ENCODE measurements at regions not wholly inside any gene's neighbourhood (a gene's known extent, or its start where the extent isn't known, plus 50 kb on each side); places are given as distances from the start of the nearest gene placed in this dataset.
"Not testable (repeated sequence)": the region's sequence is repeated elsewhere in the genome, so short reads cannot be mapped to it uniquely, and the experiment has no call there.

DNA sequence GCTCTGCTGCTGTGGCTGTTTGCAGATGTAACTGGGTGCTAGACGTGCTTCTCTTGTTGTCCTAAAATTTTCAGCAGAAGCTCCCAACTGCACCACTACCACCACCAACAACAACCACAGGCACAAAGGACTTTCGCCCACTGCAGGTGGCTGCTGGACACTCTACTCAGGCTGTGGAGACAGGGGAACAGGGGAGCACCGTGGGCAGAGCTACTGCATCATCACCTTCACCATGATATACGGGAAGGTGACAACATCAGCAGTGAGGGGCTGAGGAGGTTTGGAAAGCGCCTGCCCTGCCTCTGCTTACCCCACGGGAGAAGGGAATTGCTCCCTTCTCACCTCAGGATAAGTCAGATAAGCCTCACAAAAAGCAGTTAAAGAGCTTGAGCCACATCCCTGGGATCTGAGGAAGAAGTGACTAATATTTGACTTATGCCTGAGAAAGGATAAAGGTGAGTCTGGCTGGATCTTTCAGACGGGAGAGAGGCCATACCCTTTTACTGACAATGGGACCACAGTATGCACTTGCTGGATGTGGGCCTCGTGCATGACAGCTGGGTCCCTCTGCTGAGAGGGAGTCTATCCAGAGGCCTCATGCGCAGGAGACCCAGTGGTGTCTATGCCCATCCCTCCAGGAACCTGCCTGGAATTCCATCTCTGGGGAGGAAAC is 217.6 kb downstream of the KLF6 start:
- H3K4me3 ChIP-seq (ENCODE audit: low read depth, low read length) = no peak overlapping the region
- TF ChIP-seq, protein P1, sequence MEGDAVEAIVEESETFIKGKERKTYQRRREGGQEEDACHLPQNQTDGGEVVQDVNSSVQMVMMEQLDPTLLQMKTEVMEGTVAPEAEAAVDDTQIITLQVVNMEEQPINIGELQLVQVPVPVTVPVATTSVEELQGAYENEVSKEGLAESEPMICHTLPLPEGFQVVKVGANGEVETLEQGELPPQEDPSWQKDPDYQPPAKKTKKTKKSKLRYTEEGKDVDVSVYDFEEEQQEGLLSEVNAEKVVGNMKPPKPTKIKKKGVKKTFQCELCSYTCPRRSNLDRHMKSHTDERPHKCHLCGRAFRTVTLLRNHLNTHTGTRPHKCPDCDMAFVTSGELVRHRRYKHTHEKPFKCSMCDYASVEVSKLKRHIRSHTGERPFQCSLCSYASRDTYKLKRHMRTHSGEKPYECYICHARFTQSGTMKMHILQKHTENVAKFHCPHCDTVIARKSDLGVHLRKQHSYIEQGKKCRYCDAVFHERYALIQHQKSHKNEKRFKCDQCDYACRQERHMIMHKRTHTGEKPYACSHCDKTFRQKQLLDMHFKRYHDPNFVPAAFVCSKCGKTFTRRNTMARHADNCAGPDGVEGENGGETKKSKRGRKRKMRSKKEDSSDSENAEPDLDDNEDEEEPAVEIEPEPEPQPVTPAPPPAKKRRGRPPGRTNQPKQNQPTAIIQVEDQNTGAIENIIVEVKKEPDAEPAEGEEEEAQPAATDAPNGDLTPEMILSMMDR (IDR thresholded peaks at IDR 0.05; ENCODE audit: control insufficient read depth, extremely low read depth, insufficient read depth) = no peak
- no peak for DNase-seq (ENCODE audit: low read depth)

DNA sequence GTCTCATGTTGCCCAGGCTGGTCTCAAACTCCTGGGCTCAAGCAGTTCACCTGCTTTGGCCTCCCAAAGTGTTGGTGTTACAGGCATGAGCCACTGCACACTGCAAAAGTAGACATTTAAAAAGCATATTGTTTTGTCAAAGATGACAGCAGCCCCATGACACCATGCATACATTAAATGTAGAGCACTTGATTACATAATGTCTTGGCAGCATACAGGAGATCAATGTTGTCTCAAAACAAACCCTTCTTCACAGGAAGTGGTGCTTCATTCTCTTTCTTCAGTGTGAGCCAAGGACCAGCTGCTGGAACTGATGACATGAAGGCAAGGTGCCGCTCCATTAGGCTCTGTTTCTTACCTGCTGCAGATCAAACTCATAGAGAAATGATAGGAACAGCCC is 218.4 kb downstream of the KLF6 start:
- TF ChIP-seq, protein P1 (IDR thresholded peaks at IDR 0.05; ENCODE audit: control insufficient read depth, extremely low read depth, insufficient read depth) = no peak
- DNase-seq (ENCODE audit: low read depth) = no peak
- no peak overlapping the region for H3K4me3 ChIP-seq (ENCODE audit: low read depth, low read length)

DNA sequence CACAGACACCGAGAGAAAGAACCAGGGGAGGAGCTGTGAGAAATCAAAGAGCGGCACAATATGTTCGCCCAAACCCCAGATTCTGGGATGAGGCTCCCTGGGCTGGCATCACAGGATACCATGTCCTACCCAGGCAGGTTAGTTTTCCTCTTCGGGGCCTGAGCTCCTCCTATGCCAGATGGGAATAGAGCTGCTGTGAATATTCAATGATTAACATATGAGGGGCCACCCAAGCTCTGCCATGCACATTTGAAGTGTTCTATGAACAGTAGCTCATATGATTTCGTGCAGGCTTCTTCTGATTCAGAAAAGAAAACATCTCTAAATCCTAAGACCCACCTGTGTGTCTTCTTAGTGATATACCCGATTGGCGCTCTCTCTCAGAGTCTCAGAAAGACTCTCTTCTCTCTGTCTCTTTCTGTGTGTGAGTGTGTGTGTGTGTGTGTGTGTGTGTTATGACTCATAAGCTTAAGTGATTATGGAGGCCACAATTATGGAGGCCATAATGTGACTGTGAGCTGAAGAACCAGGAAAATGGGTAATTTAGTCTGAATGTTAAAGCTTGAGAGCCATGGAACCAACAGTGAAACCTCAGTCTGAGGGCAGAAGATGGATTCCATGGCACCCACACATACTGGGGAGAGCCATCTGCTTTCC is 220.5 kb downstream of the KLF6 start:
- TF ChIP-seq, protein P1 (IDR thresholded peaks at IDR 0.05; ENCODE audit: control insufficient read depth, extremely low read depth, insufficient read depth) = no peak
- H3K4me3 ChIP-seq (ENCODE audit: low read depth, low read length) = no peak overlapping the region
- no peak for DNase-seq (ENCODE audit: low read depth)

DNA sequence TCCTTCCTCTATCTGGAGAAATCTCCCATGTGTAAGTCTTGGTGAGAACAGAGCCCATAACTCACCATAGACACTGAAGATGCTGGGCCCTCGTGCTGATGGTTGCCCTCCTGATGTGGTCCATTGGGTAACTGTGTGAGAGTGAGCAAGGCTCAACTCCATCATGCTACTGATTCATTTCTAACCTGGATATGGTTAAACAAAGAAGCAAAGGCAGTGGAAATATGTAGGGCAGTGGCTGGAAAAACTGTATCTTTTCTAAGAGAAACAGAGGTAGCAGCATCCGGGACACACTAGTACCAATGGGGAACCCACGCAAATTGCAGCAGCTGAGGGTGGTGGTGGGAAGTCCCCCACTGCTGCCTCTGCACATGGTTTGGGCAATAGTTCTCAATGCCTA is 221.7 kb downstream of the KLF6 start:
- no peak for DNase-seq (ENCODE audit: low read depth)
- TF ChIP-seq, protein P1 (IDR thresholded peaks at IDR 0.05; ENCODE audit: control insufficient read depth, extremely low read depth, insufficient read depth) = no peak
- H3K4me3 ChIP-seq (ENCODE audit: low read depth, low read length) = no peak overlapping the region

DNA sequence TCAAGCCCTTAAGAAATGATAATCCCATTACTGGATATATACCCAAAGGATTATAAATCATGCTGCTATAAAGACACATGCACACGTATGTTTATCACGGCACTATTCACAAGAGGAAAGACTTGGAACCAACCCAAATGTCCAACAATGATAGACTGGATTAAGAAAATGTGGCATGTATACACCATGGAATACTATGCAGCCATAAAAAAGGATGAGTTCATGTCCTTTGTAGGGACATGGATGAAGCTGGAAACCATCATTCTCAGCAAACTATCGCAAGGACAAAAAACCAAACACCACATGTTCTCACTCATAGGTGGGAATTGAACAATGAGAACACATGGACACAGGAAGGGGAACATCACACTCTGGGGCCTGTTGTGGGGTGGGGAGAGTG is 224.4 kb downstream of the KLF6 start:
- DNase-seq (ENCODE audit: low read depth); H3K4me3 ChIP-seq (ENCODE audit: low read depth, low read length): not testable (repeated sequence)

DNA sequence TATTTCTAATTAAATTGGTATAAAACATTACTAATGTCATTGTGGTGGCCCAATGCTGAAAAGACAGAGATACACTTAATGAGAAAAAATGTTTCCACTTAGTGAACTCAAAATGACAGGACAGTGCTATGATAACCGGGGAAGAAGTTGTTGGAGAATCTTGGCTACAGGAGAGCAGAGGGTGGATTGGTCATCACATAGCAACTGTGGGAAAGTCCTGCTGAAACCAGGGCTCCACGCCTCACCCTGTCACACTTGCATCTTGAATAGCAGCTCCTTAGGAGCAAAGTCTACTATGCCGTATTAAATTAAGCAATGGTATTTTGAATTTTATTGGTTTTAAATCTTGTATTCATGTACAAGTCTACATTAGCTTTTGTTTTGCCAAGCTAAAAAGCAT is 225.5 kb downstream of the KLF6 start:
- no peak for DNase-seq (ENCODE audit: low read depth)
- TF ChIP-seq, protein P1 (IDR thresholded peaks at IDR 0.05; ENCODE audit: control insufficient read depth, extremely low read depth, insufficient read depth) = no peak

DNA sequence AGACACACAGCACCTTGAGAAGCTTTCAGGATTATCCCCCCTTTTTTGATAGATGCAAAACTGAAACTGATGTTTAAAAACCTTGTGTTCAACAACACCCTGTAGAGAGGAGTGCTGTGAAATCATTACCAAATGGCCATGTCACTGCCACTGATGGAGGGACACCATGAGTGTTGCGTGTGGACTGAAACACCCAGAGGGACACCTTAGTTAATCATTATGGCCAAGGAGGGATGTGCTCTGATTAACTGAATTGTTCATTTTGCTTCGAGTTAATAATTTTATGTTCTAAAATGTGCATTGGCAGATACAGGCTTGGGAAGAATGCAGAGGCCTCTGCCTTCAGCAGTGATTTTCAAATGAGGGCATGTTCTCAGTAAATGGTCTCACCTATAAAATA is 226.0 kb downstream of the KLF6 start:
- DNase-seq (ENCODE audit: low read depth) = no peak
- no peak overlapping the region for H3K4me3 ChIP-seq (ENCODE audit: low read depth, low read length)
- TF ChIP-seq, protein P1 (IDR thresholded peaks at IDR 0.05; ENCODE audit: control insufficient read depth, extremely low read depth, insufficient read depth) = no peak

More for the DNA sequence above, 225.5 kb downstream of the KLF6 start:
- H3K4me3 ChIP-seq (ENCODE audit: low read depth, low read length) = no peak overlapping the region

DNA sequence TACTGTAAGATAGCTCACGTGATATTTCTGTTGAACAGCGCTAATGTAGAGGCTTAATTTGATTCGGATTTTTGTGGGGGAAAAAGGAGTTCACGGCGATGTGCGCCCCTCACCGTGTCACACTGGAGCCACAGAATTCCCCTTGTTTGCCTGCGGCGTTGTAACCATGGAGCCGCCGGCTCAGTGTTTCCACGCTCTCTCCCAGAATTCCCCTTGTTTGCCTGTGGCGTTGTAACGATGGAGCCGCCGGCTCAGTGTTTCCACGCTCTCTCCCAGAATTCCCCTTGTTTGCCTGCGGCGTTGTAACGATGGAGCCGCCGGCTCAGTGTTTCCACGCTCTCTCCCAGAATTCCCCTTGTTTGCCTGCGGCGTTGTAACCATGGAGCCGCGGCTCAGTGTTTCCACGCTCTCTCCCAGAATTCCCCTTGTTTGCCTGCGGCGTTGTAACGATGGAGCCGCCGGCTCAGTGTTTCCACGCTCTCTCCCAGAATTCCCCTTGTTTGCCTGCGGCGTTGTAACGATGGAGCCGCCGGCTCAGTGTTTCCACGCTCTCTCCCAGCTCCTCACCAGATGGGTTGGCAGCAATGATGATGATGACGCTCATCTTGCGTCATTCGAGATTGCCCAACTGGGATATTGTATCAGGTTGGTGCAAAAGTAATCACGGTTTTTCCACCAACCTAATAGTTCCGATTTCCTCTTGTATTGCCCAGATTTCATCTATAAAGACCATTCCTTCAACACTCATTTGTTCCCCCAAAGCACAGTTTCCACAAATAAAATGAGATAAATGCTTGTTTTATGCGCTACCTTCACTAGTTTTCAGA is 228.6 kb downstream of the KLF6 start:
- peak overlapping the region; percentile 42 for H3K4me3 ChIP-seq (ENCODE audit: low read depth, low read length)
- peak; percentile 50 for DNase-seq (ENCODE audit: low read depth)

All from LNCaP clone FGC (cell line).